HFFc6 (cell line): ENCODE measurements at regions not wholly inside any gene's neighbourhood (a gene's known extent, or its start where the extent isn't known, plus 50 kb on each side); places are given as distances from the start of the nearest gene placed in this dataset.

Experiments used
- DNase-seq: peaks from one replicate; pipeline ENCODE4 v3.0.0-alpha.2; 2018
- H3K27ac Mint-ChIP-seq: 2 replicates; pipeline ENCODE4 v1.8.0; 2020; ENCODE audit warnings: mild to moderate bottlenecking, mixed read lengths
- H3K27me3 Mint-ChIP-seq: 2 replicates; pipeline ENCODE4 v1.8.0; 2021; ENCODE audit warnings: mild to moderate bottlenecking, moderate library complexity, mixed read lengths; ENCODE audit not compliant: insufficient read depth
- H3K36me3 Mint-ChIP-seq: 2 replicates; pipeline ENCODE4 v1.8.0; 2021; ENCODE audit warnings: low read depth, mixed read lengths
- H3K4me1 Mint-ChIP-seq: 2 replicates; pipeline ENCODE4 v1.8.0; 2020; ENCODE audit warnings: low read depth, mixed read lengths
- H3K4me3 Mint-ChIP-seq: 2 replicates; pipeline ENCODE4 v1.8.0; 2020; ENCODE audit warnings: mild to moderate bottlenecking, moderate library complexity, mixed read lengths
- H3K9me3 Mint-ChIP-seq: 2 replicates; pipeline ENCODE4 v1.8.0; 2020; ENCODE audit warnings: mild to moderate bottlenecking, mixed read lengths
- CTCF ChIP-seq: fragments of 200-600 bp; sonication (generic); IDR thresholded peaks from 2 replicates; pipeline ENCODE4 v1.5.0; 2021; ENCODE audit warnings: antibody characterized with exemption, mild to moderate bottlenecking

- Mint-ChIP-seq H3K4me1 (peaks cover 9% of the 10 kb centered on the region; the same call in 1 of the 2 replicates), H3K36me3 (no peaks in the 10 kb centered on the region), H3K27me3 (peaks cover 7% of the 10 kb centered on the region), H3K4me3 (no peak overlapping the region), H3K9me3 (no peaks in the 10 kb centered on the region), H3K27ac (no peak overlapping the region)
- TF ChIP-seq CTCF, result no peak
- no peak for DNase-seq
Measured at GRCh38 chr4:38366456-38366855, 297.5 kb upstream of the KLF3 start.

DNA sequence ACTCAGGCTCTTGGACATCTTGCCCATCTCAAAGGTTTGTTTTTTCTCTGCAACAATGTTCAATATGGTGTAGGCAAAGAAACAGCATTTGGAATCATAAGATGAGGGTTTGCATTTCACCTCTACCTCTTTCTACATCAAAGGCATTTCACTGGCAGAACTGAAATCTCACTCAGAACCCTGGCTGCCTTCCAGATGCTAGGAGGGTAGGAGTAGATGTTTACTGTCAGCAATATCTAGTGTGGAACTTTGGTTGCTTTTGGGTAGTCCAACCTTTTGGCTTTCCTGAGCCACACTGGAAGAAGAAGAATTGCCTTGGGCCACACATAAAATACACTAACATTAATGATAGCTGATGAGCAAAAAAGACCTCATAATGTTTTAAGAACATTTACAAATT is 297.0 kb upstream of the KLF3 start:
- no peak overlapping the region for H3K27ac Mint-ChIP-seq
- H3K36me3 Mint-ChIP-seq, result no peaks in the 10 kb centered on the region
- no peaks in the 10 kb centered on the region for H3K9me3 Mint-ChIP-seq
- peaks cover 14% of the 10 kb centered on the region; the same call in 1 of the 2 replicates for H3K4me1 Mint-ChIP-seq
- DNase-seq, result no peak
- no peak overlapping the region for H3K4me3 Mint-ChIP-seq
- peaks cover 7% of the 10 kb centered on the region for H3K27me3 Mint-ChIP-seq
- no peak for TF ChIP-seq CTCF

DNA sequence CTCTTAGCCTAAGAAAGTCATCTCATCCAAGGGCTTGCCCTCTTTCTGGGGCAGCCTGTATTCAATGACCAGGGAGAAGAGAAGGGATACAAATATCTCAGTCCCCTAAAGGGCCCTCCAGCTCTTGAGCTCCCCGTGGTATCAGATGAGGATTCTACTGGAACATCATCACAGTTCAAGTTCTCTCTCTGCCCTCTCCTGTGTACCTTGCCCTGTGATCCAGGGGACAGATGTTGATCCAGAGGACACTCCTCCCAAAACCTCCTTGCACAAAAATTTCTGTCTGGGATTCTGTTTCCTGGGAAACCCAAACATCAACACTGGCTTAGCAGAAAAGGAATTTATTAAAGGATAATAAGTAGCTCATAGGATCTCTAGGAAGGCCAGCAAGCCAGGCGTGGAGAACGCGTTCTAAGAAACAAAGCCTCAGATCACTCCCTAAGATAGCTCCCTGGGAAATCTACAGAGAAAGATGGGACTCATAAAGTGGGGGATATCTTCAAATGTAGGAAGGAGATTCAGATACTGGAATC is 296.3 kb upstream of the KLF3 start:
- Mint-ChIP-seq H3K27ac (no peak overlapping the region), H3K27me3 (peaks cover 3% of the 10 kb centered on the region), H3K4me1 (peaks cover 15% of the 10 kb centered on the region; the same call in 1 of the 2 replicates), H3K9me3 (peaks cover 4% of the 10 kb centered on the region; the same call in 1 of the 2 replicates), H3K4me3 (no peak overlapping the region), H3K36me3 (no peaks in the 10 kb centered on the region)
- no peak for TF ChIP-seq CTCF
- no peak for DNase-seq

DNA sequence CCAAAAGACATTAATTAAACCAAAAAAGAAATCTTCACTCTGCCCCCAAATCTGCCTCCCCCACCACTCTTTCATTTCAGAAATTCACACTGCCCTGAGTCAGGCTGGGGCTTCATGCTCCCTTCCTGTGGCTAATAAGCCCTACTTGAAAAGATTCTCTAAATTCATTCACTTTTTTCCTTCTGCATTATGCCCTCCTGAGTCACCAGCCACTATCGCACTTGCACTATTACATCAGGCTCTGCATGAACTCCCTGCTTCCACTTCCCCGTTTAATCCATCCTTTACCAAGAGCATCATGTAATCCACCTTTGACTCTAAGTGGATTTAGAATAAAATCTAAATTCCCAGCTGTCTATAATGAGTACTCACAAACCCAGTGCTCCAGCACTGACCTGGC is 295.4 kb upstream of the KLF3 start:
- no peak for TF ChIP-seq CTCF
- Mint-ChIP-seq H3K27ac (no peak overlapping the region), H3K4me1 (peaks cover 16% of the 10 kb centered on the region), H3K27me3 (peaks cover 3% of the 10 kb centered on the region), H3K9me3 (peaks cover 4% of the 10 kb centered on the region; the same call in 1 of the 2 replicates), H3K4me3 (no peak overlapping the region), H3K36me3 (no peaks in the 10 kb centered on the region)
- peak; percentile 2 for DNase-seq

GRCh38 chr4:38371391-38371851 is 292.6 kb upstream of the KLF3 start:
- H3K9me3 Mint-ChIP-seq, result peaks cover 4% of the 10 kb centered on the region; the same call in 1 of the 2 replicates
- DNase-seq, result peak; percentile 3
- TF ChIP-seq CTCF, result no peak
- peaks cover 29% of the 10 kb centered on the region for H3K4me1 Mint-ChIP-seq
- H3K27ac Mint-ChIP-seq, result no peak overlapping the region
- no peaks in the 10 kb centered on the region; the same call in 1 of the 2 replicates for H3K27me3 Mint-ChIP-seq
- H3K36me3 Mint-ChIP-seq, result no peaks in the 10 kb centered on the region
- H3K4me3 Mint-ChIP-seq, result no peak overlapping the region
